Activated T-helper 1 cell treated with Interleukin-2 at 50 U/mL for 16 hours (primary cell): ENCODE measurements at regions not wholly inside any gene's neighbourhood (a gene's known extent, or its start where the extent isn't known, plus 50 kb on each side); places are given as distances from the start of the nearest gene placed in this dataset.
A peak's percentile ranks its signal among the peaks of the same experiment; 100 is the strongest.

Experiments
- DNase-seq: peaks from one replicate; pipeline ENCODE4 v3.0.0-alpha.2; 2020; ENCODE audit warnings: low read depth

DNA sequence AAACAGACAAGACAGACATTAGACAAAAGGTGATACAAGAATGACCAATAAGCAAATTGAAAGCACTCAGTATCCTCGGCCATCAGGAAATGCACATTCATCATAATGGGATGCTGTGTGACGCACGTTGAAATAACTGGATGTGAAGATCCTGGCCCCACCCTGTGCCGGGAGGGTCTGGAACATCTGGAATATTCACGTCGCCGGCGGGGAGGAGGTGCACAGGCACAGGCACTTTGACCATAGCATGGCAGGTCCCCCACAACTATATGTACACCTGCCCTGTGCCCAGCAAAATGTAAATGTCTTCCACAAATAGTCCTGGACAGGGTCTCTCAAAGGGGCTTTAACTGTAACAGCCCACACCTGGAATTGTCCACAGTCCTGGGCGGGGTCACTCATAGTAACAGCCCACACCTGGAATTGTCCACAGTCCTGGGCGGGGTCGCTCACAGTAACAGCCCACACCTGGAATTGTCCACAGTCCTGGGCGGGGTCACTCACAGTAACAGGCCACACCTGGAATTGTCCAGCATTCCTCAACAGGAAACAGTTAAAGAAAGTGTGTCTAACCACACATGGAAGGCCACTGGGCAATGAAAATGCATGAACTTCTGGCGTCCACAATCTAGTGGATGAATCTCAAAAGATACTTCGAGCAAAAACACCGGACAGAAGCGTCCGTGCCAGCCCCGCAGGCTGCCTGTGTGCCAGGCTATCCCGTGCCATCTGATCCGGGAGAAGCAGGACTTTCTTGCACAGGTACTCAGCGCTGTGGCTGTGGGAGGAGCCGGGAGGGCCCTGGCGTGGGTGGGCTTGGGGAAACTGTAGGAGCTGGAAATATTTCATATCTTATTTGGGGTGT lies 113.4 kb downstream of the RTP5 start:
- DNase-seq: no peak

DNA sequence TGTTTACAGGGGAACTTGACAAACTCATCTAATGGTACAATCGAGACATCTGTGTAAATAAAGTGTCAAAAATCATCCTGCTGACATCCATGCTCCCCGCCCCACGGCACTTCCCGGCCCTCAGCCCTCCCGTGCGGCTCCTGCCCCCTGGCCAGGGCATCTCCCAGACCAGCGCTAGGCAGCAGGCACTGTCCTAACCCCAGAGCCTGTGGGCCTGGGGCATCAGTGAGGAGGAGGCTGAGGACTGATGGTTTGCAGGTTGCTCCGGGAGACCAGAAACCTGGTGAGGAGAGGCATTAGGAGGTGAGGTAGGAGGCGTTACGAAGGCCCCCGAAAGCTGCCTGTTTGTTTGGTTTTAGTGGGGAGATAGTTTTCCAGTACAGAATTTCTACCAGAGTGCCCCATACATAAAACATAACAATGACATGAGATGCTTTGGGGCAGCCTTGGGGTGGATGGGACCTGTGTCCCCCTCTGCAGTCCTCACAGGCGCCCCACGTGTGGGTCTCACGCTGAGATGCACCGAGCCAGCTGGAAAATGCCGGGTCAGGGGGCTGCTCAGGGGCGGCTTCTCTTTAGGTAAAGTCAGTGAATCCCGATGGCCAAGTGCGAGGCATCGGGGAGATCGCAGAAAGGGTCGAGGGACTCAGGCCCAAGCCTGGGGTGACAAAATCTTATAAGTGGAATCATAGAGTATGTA lies 114.2 kb downstream of the RTP5 start:
- DNase-seq: no peak

DNA sequence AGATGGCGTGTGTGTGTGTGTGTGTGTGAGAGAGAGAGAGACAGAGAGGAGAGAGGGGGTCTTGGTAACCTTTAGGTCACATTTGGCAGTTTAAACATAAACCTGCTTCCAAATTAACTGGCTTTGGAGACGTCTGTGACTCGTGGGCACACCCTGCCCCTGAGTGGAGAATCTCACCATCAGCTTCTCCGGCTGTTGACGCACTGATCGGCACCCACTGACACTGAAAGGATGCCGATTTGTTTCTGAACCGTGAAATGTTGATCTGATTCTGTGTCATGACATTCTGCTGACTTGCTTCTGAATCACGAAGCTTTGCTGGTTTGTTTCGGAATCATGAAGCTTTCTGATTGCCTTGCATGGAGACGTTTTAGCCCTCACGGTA lies 114.7 kb downstream of the RTP5 start:
- DNase-seq: no peak

DNA sequence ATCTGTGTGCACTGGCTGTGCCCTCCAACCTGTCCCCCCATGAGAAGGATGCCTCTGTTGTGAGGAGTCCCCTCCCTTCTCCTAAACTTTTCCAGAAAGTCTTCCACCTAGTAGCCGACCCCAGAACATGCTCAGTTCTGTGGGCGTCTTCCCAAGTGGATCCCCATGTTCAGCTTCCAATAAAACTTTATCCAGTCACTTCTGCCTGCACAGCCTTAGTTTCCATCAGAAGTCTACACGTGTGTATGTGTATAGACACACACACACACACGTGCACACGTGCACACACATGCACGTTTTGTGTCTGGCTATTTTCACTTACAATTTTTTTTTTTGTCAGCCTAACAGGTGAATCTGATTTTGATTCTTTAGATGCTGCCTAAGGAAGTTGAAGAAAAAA lies 115.1 kb downstream of the RTP5 start:
- DNase-seq: no peak

DNA sequence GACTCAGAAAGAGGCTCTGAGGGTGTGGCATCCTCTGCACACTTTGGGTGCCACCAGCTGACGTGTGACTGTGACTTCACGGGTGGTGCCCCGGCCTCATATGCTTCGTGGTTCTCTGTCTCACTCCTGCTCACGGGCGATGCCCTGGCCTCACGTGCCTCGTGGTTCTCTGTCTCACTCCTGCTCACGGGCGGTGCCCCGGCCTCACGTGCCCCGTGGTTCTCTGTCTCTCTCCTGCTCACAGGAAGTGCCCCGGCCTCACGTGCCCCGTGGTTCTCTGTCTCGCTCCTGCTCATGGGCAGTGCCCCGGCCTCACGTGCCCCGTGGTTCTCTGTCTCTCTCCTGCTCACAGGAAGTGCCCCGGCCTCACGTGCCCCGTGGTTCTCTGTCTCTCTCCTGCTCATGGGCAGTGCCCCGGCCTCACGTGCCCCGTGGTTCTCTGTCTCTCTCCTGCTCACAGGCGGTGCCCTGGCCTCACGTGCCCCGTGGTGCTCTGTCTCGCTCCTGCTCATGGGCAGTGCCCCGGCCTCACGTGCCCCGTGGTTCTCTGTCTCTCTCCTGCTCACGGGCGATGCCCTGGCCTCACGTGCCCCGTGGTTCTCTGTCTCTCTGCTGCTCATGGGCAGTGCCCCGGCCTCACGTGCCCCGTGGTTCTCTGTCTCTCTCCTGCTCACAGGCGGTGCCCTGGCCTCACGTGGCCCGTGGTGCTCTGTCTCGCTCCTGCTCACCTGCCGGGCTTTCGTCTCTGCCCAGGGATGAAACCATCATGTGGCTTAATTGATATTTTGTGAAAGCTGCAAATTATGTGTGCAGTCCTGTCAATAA lies 115.8 kb downstream of the RTP5 start:
- DNase-seq: peak; percentile 26

DNA sequence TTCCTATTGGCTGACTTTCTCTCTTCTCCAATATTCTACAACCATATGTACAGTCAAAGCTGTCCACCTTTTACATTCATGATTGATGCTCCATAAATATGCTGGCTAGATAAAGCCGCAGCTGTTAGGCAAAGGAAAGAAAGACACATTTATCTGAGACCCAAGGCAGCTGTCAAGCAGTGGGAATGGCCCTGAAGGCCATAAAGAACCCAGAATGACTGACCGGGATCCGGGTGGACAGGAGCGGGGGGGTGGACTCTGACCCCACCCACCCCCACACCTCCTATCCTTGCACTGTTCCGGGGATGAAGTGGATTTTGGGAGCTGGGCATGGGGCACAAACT lies 116.4 kb downstream of the RTP5 start:
- DNase-seq: no peak

DNA sequence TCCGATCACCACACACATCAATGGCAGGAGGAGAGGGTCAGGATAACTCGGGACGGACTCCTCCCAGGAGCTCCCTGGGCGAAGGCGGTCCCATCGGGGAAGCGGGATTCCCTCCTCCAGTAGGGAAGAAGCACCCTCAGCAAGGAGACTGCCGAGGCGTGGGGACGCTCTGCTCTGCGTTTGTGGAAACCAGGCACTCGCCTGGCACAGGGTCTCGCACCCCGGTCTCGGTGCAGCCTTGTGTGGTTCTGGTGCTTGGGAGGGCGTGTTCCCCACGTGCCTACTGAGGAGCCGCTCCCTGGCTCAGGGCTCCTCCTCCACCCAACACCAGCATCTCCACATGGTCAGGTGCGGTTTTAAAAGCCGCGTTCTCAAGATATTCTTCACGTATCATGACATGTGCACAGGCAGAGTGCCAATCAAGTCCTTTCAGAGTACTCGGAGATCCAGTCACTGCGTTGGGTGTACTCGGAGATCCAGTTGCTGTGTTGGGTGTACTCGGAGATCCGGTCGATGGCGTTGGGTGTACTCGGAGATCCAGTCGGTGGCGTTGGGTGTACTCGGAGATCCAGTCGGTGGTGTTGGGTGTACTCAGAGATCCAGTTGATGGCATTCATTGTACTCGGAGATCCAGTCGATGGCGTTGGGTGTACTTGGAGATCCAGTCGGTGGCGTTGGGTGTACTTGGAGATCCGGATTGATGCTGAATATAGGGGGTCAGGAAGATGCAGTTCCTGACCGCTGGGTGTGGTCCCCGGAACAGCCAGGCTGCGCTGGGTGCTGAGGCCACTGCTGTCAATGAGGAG lies 117.5 kb downstream of the RTP5 start:
- no peak for DNase-seq

DNA sequence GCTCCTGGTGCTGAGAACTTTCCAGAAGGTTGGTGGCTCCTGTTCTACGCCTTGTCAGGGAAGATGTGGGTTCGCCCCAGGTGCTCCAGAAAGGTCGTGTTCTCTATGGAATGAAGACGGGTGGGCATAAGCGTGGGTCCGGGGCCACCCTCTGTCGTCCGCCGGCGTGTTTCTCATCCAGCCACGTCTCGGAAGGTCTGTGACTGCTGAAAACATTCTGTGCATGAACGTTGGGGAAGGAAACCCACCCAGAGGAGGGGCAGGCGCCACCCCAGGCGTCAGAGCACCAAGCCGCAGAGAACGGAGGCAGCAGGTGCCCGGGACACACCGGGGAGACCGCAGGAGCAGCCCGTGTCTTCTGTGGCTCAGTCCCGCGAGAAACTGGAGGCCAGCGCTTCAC lies 118.2 kb downstream of the RTP5 start:
- DNase-seq: no peak

DNA sequence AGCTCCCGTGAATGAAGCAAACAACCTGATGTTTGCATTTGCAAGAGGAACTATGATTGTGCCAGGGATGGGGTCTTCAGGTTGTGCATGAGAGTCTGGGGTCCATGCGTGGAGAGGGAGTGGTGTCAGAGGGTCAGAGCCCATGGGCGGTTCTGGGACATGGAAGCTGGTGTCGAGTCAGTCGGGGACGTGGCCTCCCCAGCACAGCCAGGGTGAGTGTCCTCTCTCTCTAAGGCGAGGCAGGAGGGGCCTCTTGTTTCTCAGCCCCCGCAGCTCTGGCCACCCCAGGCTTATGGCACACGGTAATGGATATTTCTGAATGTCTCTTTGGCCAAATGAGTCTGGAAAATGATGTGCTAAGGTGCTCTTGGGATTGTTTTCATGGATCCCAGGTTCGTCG lies 118.6 kb downstream of the RTP5 start:
- DNase-seq: no peak

DNA sequence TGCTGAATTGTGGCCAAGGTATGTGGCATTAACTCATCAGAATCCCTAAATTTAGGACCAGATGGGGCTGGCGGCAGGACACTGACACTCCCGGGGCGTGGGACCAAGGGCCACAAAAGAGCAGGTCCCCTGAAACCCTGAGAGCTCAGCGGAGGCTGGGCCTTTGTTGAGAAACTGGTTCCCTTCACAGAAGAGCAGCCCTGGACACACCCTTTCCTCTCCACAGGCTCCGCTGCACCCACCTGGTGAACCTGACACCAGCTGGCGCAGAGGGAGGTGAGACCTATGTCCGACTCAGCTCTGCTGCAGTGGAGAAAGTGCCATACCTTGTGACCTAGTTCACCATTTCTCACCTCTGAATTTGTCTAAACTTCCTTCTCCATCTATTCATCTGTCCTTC lies 119.5 kb downstream of the RTP5 start:
- no peak for DNase-seq

DNA sequence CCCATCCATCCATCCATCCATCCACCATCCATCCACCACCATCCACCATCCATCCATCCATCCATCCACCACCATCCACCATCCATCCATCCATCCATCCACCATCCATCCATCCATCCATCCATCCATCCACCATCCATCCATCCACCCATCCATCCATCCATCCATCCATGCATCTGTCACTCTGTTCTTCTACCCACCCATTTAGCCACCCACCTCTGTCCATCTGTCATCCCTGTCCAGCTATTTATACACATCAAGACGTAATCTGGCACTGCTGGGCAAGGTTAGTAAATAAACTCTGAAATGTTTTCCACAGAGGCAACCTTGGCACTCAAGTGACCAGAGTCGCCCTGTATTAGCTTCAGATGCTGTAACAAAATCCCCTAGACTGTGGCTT lies 120.9 kb downstream of the RTP5 start:
- DNase-seq: no peak

DNA sequence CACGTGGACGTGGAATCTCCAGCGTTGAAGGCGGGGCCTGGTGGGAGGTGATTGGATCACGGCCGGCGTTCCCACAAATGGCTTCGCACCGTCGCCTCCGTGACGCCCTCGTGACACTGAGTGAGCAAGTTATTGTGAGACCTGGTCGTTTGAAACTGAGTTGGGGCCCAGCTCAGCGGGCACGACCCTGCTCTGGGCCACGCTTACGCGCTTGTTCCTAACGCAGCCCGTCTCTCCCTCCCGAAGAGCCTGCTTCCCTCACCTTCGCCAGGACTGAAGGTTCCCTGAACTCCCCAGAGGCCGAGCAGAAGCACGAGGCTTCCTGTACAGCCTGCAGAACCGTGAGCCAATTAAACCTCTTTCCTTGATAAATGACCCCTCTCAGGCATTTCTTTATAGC lies 121.8 kb downstream of the RTP5 start:
- DNase-seq: no peak

DNA sequence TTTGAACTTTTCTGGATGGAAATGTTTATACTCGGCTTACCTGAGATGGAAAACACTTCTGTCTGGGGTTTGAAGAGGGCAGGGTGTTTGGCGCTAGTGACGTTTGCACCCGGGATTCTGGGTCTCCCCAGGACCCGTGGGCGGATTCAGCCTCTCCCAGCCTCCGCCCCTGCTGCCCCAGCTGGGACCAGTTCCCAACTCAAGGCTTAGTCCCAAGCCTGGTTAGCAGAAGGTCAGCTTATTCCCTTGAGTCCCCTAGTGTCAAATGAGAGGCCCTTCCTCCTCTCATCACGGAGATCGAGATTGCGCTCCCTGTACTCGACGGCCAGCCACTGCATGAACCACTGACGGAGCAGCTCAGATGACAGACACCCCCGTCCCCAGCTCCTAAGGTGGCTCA lies 123.2 kb downstream of the RTP5 start:
- DNase-seq: no peak

DNA sequence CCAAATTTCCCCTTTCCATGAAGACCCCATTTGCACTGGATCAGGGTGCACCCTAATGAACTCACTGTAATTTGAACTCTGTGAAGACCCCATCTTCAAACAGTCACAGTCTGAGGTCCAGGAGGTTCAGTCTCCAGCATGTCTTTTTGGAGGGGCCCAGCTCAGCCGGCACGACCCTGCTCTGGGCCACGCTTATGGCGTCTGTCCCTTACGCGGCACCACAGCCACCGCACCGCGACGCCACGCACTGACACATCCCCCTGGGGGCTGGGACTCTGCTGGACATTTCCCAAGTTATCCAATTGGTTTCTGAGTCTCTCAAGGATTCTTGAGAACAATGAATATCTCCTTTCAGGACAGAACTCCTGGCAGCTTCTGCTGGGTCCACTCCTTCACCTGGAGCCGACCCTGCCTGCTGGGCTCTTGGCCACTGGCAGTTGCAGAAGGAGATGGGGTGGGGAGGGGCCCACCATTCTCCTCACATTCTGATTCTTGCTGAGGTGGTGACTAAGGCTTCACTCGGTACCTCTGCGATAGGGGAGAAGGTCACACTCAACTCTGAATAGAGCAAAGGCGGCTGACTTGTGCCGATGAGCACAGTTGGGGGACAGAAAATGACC lies 124.0 kb downstream of the RTP5 start:
- no peak for DNase-seq

DNA sequence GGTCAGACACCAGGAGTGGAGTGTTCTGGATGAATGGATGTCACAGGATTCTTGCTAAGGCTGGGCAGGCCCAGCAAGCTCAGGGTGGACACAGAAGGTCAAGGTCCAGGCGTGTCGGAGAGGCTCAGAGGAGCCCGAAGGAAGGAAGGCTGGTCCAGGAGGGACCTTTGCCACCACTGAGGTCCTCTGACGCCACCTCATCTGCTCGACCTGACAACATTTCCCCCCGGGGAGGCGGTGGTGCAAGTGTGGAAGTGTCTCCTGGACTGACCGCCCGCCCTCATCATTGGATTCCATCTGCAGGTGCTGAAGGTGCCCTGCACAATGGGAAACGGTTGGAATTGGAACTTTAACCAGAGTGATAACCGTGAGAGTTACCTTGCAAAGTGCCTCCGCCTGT lies 124.6 kb downstream of the RTP5 start:
- no peak for DNase-seq

DNA sequence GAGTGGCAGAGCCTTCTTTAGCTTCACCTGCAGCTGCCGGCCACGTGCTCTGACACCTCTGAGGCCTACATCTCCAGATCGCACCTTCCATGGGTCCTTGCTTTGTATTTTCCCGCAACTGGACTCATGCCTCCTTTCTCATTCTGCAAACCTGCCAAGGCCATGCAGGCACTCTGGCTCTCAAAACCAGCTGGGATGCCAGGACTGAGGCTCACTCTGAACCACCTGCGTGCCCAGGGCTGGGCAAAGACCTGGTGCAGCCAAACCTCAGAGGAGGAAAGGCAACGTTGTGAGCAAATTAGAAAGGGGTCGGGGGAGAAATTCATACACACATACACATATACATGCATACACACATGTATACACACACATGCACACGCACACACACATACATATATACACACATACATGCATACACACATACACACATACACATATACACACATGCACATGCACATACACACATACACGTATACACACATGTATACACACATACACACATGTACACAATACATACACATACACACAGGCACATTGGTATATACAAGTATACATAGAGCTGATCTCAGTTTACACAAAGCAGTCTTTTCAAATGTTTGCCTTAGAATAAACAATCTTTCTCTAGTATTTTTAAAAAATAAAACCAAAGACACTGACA lies 125.2 kb downstream of the RTP5 start:
- no peak for DNase-seq

DNA sequence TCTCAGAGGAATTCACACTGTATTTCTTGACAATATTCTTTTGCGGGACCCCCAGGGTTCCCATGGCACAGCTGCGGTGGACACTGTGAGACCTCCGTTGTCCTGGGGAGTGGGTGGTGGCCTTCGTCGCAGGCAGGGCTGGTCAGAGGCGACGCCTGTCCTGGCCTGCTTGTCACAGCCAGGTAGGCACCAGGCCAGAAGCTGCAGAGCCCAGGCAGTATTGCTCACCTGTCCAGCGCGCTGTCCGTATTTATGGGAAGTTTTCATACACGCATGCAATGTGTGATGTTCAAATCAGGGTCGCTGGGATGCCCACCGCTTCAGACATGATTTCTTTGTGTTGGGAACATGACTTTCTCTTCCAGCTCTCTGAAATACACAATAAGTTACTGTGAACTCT lies 126.6 kb downstream of the RTP5 start:
- DNase-seq: no peak

DNA sequence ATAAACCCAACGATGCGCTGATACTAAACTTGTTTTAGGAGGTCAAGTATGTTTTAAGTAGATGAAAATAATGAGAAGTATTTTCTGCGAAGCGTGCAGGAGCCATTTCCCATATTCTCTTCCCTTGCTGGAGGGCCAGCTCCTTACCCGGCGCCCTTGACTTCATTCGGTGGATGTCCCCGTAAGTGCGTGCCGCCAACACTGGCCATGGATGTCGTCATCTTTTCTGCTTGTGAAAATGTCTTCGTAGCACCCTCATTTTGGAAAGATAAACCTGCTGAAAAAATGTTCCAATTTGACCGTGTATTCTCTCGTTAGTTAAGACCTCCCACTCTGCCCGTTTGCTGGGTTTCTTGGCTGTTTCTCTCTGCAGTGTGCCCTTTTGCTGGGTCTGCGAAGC lies 127.5 kb downstream of the RTP5 start:
- DNase-seq: no peak

DNA sequence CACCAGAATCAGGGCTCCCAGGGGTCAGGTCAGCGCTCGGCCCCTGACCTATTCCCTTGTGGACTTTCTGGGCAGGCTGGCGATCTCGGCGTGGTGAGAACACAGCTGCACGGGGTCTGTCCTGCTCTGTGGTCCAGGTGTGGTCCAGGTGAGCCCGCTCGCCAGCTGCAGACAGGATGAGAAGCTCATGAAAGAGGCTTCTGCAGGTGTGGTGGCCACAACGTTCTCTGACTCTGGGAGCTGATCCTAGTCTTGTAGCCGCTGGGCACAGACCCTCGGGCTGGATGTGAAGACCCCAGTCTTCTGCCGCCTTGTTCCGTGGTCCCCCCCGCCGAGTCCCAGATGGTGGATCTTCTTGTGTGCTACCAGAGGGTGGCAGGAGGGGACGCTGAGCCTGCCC lies 129.7 kb downstream of the RTP5 start:
- no peak for DNase-seq

DNA sequence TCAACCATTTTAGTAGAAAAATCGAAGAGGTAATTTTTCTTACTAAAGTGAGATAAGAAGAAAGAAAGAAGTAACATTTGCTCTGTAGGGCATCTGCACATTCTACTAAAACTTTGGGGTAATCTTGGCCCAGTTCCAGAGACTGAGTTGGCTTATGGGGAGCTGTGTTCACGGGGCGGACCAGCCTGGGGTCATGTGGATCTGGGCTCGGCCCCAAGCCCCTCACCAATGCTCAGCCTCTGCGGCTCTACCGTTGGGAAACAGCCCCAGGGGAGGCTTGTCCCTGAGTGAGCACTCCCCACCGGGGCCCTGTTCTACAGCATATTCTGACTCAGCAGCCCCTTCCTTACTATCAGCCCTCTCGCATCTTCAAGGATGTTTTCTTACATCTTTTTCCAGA lies 132.3 kb downstream of the RTP5 start:
- no peak for DNase-seq

DNA sequence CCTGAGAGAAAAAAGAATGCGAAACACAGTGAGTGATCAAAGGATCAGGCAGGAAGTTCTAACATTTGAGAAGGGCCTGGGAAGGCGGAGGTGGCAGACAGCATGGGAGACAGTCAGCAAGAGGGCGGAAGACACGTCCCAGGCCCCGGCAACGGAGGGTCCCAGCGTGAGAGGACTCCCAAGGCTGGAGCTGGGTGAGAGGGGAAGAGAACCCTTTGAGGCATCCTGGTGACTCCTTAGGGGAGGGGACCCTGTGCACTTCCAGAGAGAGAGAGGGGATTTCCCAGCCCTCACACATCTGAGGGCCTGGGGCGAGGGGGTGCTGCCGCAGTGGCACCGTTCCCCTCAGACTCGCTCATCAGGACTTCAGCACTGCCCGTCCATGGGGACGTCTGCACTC lies 133.4 kb downstream of the RTP5 start:
- no peak for DNase-seq
